Amniotic epithelial cell (primary cell): ENCODE measurements at regions not wholly inside any gene's neighbourhood (a gene's known extent, or its start where the extent isn't known, plus 50 kb on each side); places are given as distances from the start of the nearest gene placed in this dataset.

Experiments
- DNase-seq: peaks from one replicate; pipeline ENCODE4 v3.0.0-alpha.2; 2010; ENCODE audit warnings: low read depth

DNA sequence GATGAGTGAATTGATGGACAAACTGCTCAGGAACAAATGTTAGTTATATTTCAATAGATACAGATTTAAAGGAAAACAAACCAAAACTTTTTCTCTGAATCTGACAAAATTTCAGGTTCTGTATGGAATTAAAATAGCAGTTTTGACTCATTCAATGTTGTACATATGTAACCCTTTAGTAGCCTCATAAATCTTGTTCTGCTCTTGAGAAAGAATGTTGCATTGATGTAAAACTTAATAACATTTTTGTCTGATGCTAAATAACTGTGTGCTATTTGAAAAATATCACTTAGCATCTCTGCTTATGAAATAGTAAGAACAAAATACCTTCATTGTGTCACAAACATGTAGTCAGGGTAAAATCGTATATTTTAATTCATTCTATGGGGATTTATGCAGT, 168.9 kb upstream of the NOVA1 start:
- no peak for DNase-seq

DNA sequence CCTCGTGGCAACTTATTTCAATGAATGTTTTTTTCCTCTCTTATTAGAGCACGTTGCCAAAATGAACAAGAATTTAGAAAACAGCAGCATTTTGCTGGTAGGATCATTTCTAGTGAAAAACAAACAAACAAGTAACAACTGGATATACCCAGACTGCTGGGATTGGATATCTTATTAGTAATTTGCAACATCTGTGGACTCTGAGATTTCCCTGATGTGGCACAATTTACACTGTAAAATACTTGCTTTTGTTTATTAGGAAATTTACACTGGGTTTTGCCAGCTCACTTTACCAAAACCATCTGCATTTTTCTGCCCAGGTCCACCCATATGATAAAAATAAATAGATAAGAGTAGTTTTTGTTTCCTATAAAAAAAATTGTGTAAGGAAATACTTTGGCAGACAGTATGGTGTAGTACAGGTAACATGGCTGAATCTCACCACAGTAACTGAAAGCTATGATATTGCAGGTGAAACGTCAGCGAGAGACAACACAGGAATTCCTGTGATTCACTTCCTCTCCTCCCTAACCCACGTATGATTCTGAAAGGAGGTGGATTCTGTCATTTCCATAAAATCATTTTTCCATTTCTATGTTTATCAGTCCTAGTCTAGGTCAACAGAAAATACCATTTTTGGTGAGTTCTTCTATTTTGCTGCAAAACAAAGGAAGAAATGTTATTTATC, 176.2 kb upstream of the NOVA1 start:
- peak; percentile 11 for DNase-seq

DNA sequence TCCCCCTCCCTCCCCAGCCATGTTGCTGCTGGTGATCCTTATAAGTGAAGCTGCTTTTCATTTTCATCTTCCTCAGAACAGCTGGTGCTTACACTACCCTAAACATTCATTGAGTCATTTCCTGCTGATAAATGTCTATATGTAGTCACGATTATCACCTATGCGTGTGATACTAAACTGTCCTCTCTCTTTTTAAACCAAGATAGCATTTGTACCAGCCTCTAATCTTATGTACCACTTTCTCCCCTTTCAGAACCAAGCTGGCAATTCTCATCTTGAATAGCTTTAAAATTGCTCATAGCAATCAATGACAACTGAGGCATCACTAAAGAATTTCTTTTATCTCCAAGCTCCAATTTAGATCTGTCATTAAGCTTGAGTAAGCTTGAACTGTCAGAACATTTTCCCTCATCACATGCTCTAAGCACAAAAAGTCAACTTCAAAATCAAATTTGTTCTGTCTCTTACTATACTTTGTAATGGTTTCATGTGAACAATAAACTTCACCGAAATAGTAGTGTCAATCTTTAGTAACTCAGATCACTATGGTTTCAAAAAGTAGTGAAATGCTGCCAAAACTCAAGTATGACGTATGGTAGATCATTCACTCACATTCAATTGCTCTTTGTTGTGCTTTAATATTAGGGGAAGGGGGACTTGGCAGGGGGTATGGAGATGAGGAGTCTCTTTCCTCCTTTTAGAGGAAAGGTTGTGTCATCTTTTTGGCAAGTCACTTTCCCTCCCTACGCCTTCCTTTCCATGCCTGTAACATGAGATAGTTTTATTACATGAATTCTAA, 178.1 kb upstream of the NOVA1 start:
- DNase-seq, result peak; percentile 46

DNA sequence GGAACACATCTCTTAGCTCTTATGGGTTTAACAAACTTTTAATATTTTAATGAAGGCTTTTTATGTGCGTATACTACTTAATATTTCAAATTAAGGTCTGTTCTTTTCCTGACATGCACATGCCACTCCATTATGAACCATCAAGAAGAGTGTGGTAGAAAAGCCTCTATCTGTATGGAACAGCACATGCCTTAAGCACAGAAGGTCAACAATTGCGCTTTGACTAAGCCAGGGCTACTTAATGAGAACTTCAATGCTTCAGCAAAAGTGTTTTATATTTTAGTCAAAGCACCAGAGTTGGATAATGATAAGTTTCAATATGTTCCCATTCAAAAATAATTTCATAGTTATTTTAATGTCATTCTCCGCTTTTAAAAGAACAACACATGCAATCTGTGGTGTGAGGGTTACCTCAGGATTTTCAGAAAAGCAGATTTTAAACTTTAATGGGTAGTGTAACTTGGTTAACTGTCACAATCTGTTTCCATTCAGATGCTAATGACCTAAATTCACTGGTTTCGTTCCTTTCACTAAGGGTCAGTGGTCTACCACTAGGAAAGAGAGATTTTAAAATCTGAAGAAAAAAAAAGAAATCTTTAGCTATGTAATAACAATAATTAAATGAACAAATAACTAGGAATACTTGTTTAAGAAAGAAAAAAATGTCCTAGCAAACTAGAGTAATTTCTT, 193.4 kb upstream of the NOVA1 start:
- no peak for DNase-seq

DNA sequence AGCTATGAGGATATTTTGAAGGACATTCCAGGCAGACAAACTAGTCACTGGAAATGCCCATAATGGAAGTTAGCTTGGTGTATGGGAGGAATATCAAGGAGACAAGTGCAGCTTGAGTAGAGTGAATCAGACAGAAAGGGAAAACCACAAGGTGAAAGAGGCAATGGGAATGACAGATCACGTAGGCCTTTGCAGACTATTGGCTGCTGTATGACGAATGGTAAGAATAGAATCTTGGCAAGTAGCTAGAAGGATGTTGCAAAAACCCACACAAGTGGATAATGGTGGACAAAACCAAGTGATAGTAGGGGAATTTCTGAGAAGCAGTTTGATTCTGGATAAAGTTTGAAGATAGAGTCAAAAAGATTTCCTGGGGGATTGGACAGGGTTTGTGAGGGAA, 196.9 kb upstream of the NOVA1 start:
- DNase-seq, result peak; percentile 85

DNA sequence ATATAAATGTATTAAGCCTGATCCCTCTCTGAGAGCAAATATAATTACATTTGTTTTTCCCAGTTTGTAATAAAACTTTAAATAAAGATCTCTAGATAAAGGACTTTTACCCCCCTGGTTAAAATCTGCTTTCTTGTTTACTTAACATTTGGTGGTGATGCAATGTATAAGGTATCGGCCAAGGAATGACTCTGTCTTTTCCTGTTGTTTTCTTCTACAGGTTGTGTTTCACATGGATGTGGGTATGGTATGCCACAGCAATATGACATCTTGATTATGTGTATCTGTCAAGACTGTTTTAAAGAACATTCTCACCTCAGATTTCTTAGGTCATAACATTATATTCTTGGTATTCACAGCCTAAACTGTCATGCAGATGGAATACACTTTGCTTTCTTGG, 210.6 kb upstream of the NOVA1 start:
- DNase-seq, result peak; percentile 6

DNA sequence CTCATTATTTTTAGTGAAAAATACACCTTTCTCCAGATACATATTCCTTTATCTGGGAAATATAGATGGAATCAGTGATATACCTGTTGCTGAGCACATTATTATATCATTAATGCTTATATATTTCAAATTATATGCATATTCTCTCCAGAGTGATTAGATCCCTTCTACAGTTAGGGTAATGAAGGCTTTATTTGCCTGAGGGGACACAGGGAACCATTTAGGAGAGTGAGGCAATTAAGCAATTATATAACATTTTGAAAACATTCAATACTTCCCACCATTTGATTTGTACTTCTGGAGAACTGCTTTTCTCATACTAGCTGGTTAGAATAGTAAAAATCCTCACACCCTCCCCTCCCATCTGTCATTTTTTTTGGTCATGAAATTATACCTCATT, 212.8 kb upstream of the NOVA1 start:
- DNase-seq, result no peak

DNA sequence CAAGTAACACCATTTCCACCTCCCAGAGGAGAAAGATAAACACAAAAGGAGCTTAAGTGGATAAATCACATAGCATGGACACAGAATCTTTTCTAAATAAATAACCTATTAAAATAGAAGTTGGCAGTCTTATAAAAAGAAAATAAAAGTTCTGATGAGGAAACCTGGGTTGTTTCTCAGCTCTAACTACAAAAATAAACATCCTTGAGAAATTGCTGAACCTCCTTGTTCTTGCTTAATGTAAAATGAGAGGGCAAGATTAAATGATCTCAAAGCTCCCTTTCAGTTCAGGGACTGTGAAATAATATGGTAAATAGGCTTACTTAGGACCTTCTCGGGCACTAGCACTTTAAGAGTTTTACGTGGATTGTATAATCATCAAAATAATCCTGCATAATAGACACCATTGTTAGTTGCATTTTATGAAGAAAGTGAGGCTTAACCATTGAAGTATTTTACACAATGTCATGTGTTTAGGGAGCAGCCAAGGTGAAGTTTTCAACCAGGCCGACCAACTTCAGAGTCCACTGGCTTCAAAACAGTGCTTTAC, 214.0 kb upstream of the NOVA1 start:
- no peak for DNase-seq

DNA sequence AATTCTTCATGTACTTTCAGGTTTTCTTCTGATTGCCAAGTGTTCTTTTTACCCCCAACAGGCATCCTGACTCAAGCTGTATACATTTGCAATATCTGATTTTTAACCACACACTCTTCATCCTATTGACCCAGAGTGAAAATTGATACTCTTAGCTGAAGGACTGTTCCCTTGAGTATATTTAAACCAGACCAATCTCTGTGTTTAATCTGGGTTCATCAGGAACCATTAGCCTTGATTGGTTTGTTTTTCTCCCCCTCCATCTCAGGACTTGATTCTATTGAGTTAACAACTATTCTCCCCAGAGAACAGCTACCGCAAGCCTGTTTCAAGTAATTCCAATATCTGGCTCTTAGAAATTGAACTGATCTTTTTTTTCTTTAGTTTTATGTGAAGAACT, 222.3 kb upstream of the NOVA1 start:
- no peak for DNase-seq

DNA sequence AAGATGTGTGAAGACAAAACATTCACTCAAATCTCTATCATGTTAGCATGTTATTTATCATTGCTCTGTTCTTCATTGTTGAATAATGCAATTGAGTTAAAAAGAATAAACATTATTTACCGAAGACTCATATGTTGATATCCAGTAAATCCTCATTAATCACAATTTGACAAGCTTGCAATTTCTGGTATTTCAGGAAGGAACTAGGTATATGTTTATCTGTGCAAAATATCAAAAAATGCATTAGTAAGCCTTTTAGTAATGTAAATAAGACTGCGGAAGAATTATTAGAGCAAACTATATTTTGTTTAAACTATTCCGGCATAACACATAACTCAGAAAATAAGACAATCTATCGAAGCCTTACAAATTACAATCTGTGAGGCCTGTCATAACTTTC, 222.7 kb upstream of the NOVA1 start:
- DNase-seq, result no peak

DNA sequence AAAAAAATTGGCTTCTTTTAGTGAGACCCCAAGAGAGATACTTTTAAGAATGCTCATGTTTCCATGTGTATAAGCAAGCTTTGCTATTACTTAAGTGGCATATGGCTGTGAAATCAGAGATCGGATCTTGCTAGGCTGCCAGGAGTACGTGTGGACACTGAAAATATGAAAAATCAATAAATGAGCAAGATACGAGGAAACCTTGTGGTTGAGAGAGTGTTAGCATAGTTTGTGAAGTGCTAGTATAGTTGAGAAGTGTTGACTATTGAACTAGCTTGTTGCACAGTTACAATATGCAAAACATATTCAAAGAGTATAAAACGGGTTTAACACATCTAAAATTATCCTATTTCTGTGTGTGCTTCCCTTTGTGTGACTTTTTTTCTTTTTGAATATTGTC, 230.9 kb upstream of the NOVA1 start:
- no peak for DNase-seq

DNA sequence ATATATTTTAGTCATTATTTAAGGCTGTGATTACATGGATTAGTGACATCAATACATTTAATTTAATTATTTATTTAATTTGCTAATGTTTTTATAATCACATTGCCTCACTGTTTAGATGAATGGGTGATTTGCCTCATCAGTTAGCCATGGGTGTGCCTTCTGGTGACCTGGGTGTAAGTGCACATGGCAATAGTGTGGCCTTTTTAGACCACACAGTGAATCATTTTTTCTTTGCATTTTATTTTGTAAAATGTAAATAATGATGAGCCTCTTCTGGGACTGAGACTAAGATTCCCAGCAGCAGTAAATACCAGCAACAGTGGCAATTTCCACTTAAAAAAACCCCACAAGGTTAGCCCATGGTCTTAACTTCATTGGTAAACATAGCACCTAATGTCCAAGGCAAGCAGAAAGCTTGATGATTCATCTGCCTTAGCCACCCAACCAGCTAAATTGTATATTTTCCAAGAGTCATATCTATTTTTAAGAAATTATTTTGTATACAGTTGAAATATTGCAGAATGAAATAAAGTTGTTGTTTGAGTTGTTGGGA, 235.9 kb upstream of the NOVA1 start:
- no peak for DNase-seq

DNA sequence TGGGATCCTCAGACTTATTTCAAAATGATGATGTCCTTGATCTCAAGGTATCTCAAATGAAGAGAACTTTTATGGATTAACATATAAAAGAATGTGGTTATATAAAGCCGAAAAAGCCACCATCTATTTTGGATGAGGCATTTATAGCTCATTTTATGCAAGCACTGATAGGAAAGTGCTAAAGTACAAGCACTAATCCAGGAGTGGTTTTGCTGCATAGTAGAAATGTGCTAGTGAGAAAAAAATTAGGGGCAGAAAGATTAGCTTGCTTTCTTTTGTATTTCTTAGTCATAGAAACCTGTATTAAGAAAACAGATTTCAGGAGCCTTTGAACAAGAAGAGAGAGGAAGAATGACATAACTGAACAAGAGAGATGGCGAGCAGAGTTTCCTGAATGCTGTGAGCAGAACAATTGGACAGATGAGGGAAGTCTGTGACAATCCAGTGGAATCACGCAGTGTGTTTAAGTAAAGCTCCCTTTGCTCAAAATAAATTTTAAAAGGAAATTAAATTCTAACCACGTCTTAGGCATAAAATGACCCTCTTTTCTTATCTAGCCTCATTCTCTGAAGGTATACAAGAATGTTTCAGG, 238.2 kb upstream of the NOVA1 start:
- no peak for DNase-seq

DNA sequence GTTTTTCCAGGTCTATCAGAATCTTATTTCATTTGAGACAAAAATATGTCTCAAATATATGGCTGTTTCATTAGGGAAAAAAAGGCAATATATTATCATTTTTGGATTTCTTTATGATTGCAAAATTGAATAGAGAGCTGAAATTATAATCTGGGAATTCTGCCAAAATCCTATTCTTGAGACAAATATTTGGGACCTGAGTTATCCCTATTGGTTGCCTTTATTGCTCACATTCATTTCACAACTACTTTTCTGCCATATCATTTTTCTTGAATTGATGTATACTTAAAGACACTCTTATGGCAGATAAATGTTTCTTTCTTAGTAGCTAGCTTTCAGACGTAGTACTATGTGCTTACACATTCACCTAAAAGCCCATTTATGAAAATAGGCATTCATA, 241.6 kb upstream of the NOVA1 start:
- DNase-seq, result no peak

DNA sequence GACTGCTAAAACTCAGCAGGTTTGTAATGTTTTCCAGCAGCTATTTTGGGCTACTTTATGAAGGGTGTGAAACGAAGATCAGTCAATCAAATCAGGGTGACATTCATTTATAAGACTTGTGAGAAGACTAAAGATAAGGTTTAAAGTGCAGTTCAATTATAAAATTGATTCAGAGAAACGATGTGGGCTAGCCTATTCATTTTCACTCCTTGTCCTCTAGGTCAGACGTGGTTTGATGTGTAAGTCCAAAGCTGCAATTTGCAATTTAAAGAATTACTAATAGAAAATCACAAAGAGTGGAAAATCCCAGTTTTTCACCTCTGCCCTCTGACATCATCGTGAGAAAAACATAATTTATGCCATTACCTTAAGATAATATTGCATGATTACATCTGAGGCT, 243.5 kb upstream of the NOVA1 start:
- DNase-seq, result peak; percentile 20

DNA sequence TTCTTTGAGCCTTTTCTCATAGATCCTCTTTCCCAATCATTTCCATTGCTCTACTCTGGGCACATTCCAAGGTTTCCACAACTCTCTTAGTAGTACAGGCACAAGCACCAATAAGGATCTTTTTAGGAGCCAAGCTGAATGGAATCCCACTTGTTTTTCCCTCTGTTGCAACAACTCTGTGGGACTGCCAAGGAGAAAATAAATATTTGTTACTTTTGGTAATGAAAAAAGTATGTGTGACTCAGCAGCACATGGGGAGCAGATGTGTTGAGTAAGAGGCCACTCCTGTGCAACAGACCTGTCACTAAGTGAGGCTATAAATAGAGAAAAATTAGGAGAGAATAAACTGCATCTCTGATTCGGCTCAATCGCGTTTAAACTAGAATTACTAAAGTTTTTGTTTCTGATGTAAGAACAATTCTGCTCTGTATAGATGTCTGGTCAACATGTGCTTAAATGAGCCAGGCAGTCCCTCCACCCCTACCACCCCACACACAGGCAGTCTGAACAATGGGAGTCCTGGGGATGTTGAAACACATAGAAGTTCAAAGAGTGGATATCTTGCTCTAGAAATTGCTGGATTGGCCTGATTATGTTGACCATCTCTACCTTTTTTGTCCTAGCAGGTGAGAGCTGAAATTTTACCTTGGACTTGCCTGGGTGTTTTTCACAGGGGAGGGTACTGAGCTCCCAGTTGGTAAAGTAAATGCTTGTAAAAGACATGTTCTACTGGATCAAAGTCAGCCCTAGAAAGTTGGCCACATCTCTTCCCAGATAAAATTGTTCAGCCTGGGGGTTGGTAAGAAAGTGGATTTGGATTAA, 244.3 kb upstream of the NOVA1 start:
- peak; percentile 97 for DNase-seq

DNA sequence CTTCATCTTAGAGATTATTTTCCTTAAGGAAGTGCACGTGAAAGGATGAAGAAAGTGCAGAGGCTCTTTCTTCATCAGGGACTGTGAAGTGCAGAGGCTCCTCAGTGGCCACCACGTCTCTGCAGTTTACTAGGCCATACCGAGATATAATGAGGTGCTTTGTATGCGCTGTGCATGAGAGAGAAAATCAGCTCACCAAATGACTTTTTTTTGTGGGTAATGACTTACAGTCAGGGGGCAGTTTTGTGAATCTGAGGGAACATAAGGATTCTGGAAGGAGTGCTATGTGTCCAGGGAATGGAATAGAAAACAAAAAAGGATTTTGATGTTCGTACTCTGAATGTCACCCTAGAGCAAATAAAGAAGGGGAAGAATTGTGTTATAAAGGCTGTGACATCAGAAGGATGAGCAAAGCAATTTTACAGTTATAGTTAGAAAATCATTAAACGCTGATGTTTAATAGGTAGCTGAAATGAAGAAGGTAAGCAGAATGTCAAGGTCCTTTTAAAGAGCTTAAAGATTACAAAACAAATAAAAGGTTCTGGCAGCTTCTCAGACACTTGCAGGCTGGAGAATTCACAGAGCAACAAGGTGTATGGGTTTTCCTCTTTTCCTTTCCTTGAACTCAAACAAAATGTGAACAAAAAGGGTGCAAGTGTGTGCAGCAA, 247.5 kb upstream of the NOVA1 start:
- DNase-seq, result no peak

DNA sequence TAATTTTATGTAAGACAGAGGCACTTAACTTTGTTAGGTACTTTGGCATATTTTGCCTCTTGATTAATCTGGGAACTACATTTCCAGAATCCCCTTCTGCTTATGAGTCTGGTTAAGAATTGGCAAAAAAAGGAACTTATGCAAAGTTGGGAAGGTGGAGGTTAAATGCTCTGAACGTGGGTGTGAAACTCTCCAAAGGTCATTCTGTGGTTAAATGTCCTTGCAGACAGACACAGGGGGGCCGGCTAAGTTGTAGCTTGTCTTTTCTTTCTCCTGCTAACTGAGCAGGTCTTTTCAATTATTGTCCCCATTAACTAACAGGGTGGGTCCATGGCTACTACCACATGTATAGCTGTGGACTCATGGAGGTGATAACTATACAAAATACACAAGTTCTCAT, 248.6 kb upstream of the NOVA1 start:
- DNase-seq, result no peak

DNA sequence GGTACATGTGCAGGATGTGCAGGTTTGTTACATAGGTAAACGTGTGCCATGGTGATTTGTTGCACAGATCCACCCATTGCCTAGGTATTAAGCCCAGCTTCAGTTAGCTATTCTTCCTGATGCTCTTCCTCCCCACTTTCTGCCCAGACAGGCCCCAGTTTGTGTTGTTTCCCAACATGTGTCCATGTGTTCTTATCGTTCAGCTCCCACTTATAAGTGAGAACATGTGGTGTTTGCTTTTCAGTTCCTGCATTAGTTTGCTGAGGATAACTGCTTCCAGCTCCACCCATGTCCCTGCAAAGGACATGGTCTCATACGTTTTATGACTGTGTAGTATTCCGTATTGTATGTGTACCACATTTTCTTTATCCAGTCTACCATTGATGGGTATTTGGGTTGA, 251.7 kb upstream of the NOVA1 start:
- DNase-seq, result no peak

DNA sequence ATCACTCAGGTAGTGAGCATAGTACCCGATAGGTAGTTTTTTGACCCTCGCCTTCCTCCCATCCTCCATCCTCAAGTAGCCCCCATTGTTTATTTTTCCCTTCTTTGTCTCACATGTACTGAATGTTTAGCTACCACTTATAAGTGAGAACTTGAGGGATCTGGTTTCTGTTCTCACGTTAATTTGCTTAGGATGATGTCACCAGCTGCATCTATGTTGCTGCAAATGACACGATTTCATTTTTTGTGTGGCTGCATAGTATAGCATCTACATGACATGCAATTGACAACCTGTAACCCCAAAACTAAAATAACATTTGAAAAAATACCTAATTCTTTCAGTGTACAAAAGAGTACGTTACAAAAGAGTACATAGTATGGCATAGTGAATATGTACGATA, 254.0 kb upstream of the NOVA1 start:
- DNase-seq, result no peak
